Fibroblast of pulmonary artery (primary cell): ENCODE measurements at regions not wholly inside any gene's neighbourhood (a gene's known extent, or its start where the extent isn't known, plus 50 kb on each side); places are given as distances from the start of the nearest gene placed in this dataset.

Source experiments
- DNase-seq: peaks from one replicate; pipeline ENCODE4 v3.0.0-alpha.2; 2010; ENCODE audit warnings: low read depth
- H3K4me3 ChIP-seq: replicated peaks from 2 replicates; pipeline ENCODE4 v1.5.1; 2011; ENCODE audit warnings: low read depth, mild to moderate bottlenecking, control low read depth, low read length, moderate library complexity
- TF ChIP-seq, protein P1 (sequence below): IDR thresholded peaks from 2 replicates; pipeline ENCODE4 v1.5.1; 2011; ENCODE audit warnings: mild to moderate bottlenecking, control low read depth, low read length, inconsistent platforms; ENCODE audit errors: missing control alignments

GRCh38 chr15:70502529-70502928, 260.8 kb downstream of the UACA start:
- H3K4me3 ChIP-seq, result no peak overlapping the region
- no peak for DNase-seq
- TF ChIP-seq, protein P1, sequence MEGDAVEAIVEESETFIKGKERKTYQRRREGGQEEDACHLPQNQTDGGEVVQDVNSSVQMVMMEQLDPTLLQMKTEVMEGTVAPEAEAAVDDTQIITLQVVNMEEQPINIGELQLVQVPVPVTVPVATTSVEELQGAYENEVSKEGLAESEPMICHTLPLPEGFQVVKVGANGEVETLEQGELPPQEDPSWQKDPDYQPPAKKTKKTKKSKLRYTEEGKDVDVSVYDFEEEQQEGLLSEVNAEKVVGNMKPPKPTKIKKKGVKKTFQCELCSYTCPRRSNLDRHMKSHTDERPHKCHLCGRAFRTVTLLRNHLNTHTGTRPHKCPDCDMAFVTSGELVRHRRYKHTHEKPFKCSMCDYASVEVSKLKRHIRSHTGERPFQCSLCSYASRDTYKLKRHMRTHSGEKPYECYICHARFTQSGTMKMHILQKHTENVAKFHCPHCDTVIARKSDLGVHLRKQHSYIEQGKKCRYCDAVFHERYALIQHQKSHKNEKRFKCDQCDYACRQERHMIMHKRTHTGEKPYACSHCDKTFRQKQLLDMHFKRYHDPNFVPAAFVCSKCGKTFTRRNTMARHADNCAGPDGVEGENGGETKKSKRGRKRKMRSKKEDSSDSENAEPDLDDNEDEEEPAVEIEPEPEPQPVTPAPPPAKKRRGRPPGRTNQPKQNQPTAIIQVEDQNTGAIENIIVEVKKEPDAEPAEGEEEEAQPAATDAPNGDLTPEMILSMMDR, result no peak

GRCh38 chr15:70501849-70502248, 261.5 kb downstream of the UACA start:
- TF ChIP-seq, protein P1, result no peak
- no peak overlapping the region for H3K4me3 ChIP-seq
- DNase-seq, result no peak

GRCh38 chr15:70501121-70501727, 262.1 kb downstream of the UACA start:
- TF ChIP-seq, protein P1, result no peak
- DNase-seq, result no peak
- H3K4me3 ChIP-seq, result no peak overlapping the region

DNA sequence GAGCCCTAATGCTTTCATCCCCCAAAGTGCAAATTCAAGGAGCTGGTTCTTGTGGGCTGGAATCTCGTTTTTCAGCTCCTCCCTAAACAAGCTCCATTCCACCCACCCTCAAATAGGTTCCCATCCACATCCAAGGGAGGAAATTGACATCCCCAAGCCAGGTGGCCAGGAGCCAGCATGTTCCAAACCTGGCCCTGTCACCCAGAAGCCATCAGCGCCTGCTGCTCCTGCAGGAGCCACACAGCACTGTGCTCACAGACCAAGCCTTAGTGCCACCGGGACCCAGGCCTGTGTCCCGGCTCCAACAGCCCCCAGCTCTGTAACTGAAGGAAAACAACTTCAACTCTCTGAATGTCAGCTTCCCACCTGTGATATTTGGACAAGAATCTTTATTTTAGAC, 263.6 kb downstream of the UACA start:
- H3K4me3 ChIP-seq, result no peak overlapping the region
- TF ChIP-seq, protein P1, result no peak
- DNase-seq, result no peak

DNA sequence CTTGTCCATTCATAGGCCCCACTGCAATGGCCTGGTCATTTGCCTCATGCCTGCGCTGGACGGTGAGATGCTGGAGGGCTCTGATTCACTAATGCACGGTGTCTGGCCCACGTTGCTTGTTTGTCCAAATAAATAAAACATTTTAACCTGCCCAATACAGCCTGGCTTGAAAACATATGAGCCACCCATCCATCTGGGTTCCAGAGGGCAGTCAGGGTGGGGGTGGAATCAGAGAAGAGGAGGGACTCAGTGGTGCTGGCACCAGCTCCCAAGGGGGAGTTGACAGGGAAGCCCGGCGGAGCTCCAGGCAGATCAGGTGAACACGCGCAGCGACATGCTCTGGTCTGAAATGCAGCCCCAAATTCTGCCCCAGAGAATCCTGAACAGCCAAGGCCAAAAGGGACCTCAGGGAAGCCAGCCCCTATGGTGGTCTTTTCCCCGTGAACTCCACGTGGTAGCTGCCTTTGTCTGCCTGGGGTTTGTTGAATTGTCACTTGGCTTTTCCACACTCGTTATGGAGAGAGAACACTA, 265.2 kb downstream of the UACA start:
- TF ChIP-seq, protein P1, result no peak
- no peak for DNase-seq
- no peak overlapping the region for H3K4me3 ChIP-seq

DNA sequence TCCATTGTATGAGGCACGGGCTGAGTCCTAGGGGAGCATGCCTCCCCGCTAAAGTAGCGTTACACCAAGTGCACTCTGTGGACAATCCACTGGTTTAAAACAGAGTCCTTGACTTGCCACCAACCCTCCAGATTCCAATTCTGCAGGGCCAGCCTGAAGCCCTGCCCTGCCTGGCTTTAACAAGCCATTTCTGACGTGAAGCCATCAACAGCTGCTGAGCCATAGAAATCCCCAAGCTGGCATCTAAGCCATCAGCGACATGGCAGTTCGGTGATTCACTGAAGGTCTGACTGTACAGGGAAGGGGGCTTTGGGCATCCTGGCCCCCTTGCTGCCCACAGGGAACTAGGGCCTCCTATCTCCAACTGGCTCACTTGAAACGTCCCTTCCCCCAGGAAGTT, 265.7 kb downstream of the UACA start:
- DNase-seq, result no peak
- TF ChIP-seq, protein P1, result no peak

More for the DNA sequence above, 265.7 kb downstream of the UACA start:
- H3K4me3 ChIP-seq, result no peak overlapping the region
